Mammary epithelial cell (primary cell): ENCODE measurements at regions not wholly inside any gene's neighbourhood (a gene's known extent, or its start where the extent isn't known, plus 50 kb on each side); places are given as distances from the start of the nearest gene placed in this dataset.

ENCODE experiments used
- CTCF ChIP-seq, 2 donors: IDR thresholded peaks in 1 of 2; conservative IDR thresholded peaks in 1 of 2; 2 replicates each; pipeline ENCODE4 v1.5.1; 2011 to 2012; ENCODE audit warnings: inconsistent platforms in 2 of 2, low read length in 2 of 2, mild to moderate bottlenecking in 2 of 2, control low read depth in 1 of 2, low read depth in 1 of 2; ENCODE audit not compliant: insufficient read depth in 1 of 2; ENCODE audit errors: extremely low read depth in 1 of 2
- EZH2 ChIP-seq: IDR thresholded peaks from 2 replicates; pipeline ENCODE4 v1.6.1; 2012; ENCODE audit warnings: low read length, inconsistent platforms, borderline replicate concordance

GRCh38 chr3:168266335-168266734 lies 170.6 kb upstream of the GOLIM4 start:
- TF ChIP-seq CTCF (conservative IDR thresholded peaks at IDR 0.05 in 1 of 2, IDR thresholded peaks at IDR 0.05 in 1 of 2; ENCODE audit: extremely low read depth in 1 of 2, insufficient read depth in 1 of 2, low read depth in 1 of 2, low read length in 2 of 2) = no peak
- TF ChIP-seq EZH2 = no peak
